Astrocyte (in vitro differentiated cells and primary cell): ENCODE measurements at regions not wholly inside any gene's neighbourhood (a gene's known extent, or its start where the extent isn't known, plus 50 kb on each side); places are given as distances from the start of the nearest gene placed in this dataset.

ENCODE experiments used
- EZH2 ChIP-seq: IDR thresholded peaks from 2 replicates; pipeline ENCODE4 v1.6.1; 2012; ENCODE audit warnings: mild to moderate bottlenecking, low read length, inconsistent platforms; ENCODE audit not compliant: insufficient read depth
- TF ChIP-seq, protein P1 (sequence below): IDR thresholded peaks from 2 replicates; pipeline ENCODE4 v1.5.1; 2011; ENCODE audit warnings: low read depth, mild to moderate bottlenecking, inconsistent platforms, low read length, moderate library complexity; ENCODE audit not compliant: insufficient read depth

DNA sequence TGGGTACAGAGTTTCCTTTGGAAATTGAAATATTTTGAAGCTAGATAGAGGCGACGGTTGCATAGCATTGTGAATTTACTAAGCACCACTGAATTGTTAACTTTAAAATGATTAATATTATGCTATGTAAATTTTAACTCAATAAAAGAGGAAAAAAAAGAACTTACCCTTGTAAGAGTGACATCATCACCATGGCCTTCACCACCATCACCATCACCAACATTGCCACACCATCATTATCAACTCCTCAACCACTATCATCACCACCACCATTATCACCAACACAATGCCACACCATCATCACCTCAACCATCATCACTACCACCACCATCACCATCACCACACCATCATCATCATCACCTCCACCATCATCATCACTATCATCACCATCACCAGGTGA lies 113.9 kb downstream of the TUBA3C start:
- TF ChIP-seq, protein P1, sequence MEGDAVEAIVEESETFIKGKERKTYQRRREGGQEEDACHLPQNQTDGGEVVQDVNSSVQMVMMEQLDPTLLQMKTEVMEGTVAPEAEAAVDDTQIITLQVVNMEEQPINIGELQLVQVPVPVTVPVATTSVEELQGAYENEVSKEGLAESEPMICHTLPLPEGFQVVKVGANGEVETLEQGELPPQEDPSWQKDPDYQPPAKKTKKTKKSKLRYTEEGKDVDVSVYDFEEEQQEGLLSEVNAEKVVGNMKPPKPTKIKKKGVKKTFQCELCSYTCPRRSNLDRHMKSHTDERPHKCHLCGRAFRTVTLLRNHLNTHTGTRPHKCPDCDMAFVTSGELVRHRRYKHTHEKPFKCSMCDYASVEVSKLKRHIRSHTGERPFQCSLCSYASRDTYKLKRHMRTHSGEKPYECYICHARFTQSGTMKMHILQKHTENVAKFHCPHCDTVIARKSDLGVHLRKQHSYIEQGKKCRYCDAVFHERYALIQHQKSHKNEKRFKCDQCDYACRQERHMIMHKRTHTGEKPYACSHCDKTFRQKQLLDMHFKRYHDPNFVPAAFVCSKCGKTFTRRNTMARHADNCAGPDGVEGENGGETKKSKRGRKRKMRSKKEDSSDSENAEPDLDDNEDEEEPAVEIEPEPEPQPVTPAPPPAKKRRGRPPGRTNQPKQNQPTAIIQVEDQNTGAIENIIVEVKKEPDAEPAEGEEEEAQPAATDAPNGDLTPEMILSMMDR: no peak
- TF ChIP-seq EZH2: no peak
